ENCODE measurements at regions not wholly inside any gene's neighbourhood (a gene's known extent, or its start where the extent isn't known, plus 50 kb on each side); places are given as distances from the start of the nearest gene placed in this dataset.
"Not testable (repeated sequence)": the region's sequence is repeated elsewhere in the genome, so short reads cannot be mapped to it uniquely, and the experiment has no call there.

GRCh38 chr4:12145106-12145505 lies 716.4 kb upstream of the HS3ST1 start:
- FAIRE-seq (no peak), DNase-seq (ENCODE audit: insufficient read length, low spot score) (no peak)

DNA sequence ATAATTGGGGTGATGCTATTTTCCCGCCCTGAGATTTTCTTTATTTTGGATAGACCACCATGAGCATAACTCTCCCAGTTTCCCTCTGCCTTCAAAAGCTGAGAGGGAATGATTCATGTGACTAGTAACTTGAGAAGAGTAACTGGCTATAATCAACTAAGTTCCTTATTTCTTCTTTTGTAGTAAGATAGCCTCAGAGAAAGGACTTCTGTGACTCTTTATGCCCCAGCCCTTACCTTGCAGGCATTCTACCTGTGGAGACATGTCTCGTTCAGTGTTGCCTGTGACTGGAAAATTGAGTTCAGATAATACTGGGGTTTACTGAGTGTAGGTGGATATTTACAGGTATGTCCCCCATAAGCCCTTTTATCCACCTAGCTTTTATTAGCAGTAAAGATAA lies 715.4 kb upstream of the HS3ST1 start:
- DNase-seq (ENCODE audit: insufficient read length, low spot score) (no peak), FAIRE-seq (no peak)

DNA sequence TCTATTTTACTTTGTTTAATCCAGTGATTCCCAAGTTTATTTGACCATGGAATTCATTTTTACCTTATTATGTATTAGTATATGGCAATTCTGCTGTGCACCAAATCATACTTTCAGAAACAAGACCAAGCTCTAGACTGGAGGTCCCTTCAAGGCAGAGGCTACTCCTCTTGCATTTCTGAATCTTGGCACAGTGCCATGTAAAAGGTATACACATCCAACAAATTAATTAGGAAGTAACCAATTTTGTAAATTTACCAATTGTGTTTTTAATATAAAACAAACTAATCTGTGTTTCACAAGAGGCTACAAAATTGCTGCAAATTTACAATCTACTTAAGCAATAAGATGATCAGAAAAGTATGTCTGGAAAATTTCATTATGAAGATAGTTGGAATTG lies 712.2 kb upstream of the HS3ST1 start:
- no peak for FAIRE-seq

DNA sequence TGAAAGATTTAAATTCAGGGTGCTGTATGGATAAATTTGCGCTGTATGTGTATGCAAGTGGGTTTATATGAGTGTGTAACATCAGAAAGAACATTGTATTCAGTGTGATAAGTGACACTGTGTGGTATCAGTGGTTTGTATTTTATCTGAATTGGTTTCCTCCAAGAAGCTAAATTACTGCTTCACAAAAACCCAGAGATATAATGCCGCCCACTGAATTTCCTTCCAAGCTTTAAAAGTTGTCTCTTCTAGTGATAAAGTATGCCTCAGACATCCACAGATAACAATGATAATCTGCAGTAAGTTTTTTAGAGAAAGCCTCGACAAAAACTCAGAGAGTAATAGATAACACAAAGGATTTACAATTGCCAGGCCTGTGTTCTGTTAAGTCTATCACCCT lies 710.6 kb upstream of the HS3ST1 start:
- FAIRE-seq = no peak
- no peak for DNase-seq (ENCODE audit: insufficient read length, low spot score)

More for the DNA sequence above, 712.2 kb upstream of the HS3ST1 start:
- DNase-seq (ENCODE audit: insufficient read length, low spot score) = no peak

DNA sequence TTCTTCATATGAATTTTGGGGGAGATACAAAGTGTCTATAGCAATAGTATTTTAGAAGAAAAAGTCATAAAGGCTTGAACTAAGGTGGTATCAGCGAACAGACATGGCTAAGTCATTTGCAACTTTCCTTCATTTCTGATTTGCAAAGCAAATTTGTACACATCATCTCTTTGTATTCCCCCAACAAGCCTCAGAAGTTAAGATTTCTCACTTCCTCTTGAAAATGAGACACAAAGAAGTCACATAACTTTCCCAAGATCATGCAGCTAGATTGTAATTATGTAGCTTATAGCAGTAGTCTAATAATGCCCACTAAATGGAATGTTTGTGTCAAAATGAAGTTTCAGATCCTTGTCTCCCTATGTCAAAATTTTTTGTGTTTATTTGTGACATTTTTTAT lies 709.8 kb upstream of the HS3ST1 start:
- FAIRE-seq = no peak
- no peak for DNase-seq (ENCODE audit: insufficient read length, low spot score)

GRCh38 chr4:12137575-12137974 lies 708.9 kb upstream of the HS3ST1 start:
- FAIRE-seq (no peak), DNase-seq (ENCODE audit: insufficient read length, low spot score) (no peak)

- no peak for FAIRE-seq
- no peak for DNase-seq (ENCODE audit: insufficient read length, low spot score)
Observed at GRCh38 chr4:12126474-12126873, 697.8 kb upstream of the HS3ST1 start.

DNA sequence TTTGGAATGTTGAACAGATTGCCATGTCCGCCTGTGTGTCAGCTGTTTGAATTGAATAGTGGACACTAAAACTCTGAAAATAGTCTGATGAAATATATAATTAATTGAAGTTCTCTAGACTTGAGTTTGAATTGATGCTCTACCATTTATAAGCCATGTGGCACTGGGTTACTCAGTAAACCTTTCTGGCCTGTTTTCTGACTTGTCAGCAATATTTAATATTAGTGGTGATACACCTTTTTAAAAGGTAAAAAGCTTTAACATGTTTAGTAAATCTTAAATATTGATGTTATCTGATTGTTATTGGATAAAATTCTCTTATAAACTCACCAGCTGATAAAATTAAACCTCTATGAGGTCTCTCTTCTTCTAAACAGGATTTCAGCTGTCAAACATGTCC lies 695.4 kb upstream of the HS3ST1 start:
- no peak for DNase-seq (ENCODE audit: insufficient read length, low spot score)
- no peak for FAIRE-seq

- no peak for FAIRE-seq
- no peak for DNase-seq (ENCODE audit: insufficient read length, low spot score)
Observed at GRCh38 chr4:12123707-12124106, 695.0 kb upstream of the HS3ST1 start.

DNA sequence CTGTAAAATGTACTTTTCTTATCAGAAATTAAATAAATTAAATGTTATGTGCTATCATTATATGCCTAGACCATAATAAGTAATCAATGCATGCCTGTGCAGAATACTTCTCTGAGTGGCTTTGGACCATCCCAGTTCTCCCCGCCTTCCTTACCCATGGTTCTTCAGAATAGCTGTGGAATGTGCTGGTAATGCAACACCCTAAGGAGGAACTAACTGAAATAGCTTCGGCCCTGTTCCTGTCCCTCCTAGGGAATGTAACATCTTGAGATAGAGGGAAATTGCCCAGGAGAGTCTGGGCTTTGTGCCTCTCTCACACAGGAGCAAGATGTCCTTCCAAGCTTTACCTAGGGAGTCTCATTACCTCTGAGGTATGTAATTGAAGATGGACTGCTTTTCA lies 693.6 kb upstream of the HS3ST1 start:
- no peak for DNase-seq (ENCODE audit: insufficient read length, low spot score)
- FAIRE-seq = no peak

DNA sequence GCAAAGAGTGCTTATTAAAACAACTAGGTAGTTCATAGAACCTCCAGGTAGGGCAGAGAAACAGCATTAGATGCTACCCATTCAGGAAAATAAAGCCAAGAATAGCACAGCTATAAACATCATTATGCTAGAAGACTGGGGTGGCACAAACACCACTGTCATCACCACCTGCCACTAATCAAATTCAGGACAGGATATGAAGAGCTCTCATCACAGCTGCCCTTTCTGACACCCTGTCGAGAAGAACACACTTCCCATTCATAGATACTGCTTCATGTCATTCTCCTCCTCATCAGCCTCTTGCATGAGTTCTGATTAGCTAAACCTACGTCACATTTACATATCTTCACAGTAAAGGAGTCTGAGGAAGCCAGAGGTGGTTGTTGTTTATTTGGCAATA lies 692.3 kb upstream of the HS3ST1 start:
- DNase-seq (ENCODE audit: insufficient read length, low spot score) (no peak), FAIRE-seq (no peak)

DNA sequence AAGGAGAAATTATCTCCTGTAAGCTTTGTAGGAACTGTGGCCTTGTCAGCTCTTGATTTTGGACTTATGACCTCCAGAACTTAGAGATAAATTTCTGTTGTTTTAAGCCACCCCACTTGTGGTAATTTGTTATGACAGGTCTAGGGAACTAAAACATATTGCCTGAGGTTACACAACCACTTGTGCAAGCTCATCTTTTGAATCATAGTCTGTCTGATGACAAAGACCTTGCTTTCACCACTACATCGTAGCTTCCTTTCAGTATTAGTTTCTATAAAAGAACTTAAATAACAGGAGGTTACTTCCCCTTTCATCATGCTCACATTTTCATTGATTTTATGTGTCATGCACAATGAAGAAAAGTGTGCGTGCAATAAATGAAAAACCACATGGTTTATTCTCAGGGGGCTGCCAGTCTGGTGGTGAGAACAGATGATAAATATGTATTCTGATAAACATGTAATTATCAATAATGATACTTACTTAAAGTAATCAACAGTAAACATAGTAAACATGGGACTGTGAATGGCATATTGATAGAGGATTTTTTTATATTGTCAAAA lies 690.0 kb upstream of the HS3ST1 start:
- DNase-seq (ENCODE audit: insufficient read length, low spot score) (no peak), FAIRE-seq (no peak)

- no peak for DNase-seq (ENCODE audit: insufficient read length, low spot score)
- FAIRE-seq = no peak
Observed at GRCh38 chr4:12116009-12116552, 687.4 kb upstream of the HS3ST1 start.

DNA sequence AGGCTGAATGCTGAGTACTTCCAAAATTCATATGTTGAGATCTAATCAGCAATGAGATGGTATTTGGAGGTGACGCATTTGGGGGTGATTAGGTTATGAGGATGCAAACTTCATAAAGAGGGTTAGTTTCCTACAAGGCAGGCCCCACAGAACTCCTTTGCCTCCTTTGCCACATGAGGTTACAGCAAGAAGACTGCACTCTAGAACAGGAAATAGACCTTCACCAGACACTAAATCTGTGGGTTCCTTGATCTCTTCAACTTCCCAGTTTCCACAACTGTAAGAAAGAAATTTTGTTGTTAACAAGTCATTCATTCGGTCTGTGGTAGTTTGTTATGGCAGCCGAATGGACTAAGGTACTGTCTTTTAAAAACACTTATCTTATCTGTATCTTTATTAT lies 681.9 kb upstream of the HS3ST1 start:
- DNase-seq (ENCODE audit: insufficient read length, low spot score) (no peak), FAIRE-seq (no peak)

DNA sequence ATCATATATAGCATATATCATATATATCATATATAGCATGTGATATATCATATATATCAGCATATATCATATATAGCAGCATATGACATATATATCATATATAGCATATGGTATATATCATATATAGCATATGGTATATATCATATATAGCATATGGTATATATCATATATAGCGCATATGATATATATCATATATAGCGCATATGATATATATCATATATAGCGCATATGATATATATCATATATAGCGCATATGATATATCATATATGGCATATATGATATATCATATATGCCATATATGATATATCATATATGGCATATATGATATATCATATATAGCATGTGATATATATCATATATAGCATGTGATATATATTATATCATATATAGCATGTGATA lies 680.4 kb upstream of the HS3ST1 start:
- not testable (repeated sequence) for FAIRE-seq; DNase-seq (ENCODE audit: insufficient read length, low spot score)

DNA sequence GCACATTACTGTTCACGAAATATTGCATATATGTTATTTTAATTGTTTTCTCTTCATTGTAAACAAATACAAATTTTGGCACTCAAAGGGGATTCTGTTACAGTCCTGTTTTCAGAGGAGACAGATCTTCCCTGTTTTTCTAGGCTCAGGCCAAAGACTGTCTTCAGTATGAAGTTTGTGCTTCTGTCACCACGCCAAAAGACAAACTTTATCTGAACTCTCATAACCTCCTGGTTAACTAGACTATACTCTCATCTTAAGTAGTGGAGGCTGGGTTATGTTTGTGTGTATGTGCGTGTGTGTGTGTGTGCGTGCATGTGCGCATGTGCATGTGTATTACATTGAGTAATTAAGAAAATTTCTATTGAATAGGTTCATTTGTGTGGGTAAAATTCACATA lies 676.8 kb upstream of the HS3ST1 start:
- no peak for DNase-seq (ENCODE audit: insufficient read length, low spot score)
- no peak for FAIRE-seq

DNA sequence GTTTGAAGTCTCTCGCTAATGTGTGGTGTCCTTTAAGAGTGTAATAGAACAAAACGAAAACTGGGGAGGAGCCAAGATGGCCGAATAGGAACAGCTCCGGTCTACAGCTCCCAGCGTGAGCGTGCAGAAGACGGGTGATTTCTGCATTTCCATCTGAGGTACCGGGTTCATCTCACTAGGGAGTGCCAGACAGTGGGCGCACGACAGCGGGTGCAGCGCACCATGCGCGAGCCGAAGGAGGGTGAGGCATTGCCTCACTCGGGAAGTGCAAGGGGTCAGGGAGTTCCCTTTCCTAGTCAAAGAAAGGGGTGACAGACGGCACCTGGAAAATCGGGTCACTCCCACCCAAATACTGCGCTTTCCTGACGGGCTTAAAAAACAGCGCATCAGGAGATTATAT lies 661.2 kb upstream of the HS3ST1 start:
- not testable (repeated sequence) for DNase-seq (ENCODE audit: insufficient read length, low spot score); FAIRE-seq

GRCh38 chr4:12084690-12085089 lies 656.0 kb upstream of the HS3ST1 start:
- DNase-seq (ENCODE audit: insufficient read length, low spot score) (no peak), FAIRE-seq (no peak)

- no peak for DNase-seq (ENCODE audit: insufficient read length, low spot score)
- FAIRE-seq = no peak
Observed at GRCh38 chr4:12071316-12071715, 642.6 kb upstream of the HS3ST1 start.

- DNase-seq (ENCODE audit: insufficient read length, low spot score) (no peak), FAIRE-seq (no peak)
Observed at GRCh38 chr4:12053966-12054365, 625.3 kb upstream of the HS3ST1 start.

- FAIRE-seq = no peak
- no peak for DNase-seq (ENCODE audit: insufficient read length, low spot score)
Observed at GRCh38 chr4:12053556-12053955, 624.9 kb upstream of the HS3ST1 start.

DNA sequence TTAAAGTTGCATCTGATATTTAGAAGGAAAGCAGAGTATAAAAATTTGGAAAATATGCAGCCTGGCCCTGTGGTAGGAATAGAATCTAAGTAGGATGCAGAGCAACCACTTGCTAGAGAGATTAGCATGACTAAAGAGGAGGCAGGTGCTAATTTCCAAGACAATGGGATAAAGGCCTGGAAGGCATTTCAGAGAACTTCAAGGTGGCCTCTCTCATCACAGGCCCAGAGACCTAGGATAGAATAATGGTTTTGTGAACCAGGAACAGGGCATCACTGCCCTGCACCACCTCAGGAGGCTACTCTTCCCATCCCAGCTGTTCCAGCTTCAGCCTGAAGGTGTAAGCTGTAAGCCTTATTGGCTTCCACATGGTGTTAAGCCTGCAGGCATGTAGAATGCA lies 621.7 kb upstream of the HS3ST1 start:
- DNase-seq (ENCODE audit: insufficient read length, low spot score) (no peak), FAIRE-seq (no peak)

- FAIRE-seq (no peak), DNase-seq (ENCODE audit: insufficient read length, low spot score) (no peak)
Observed at GRCh38 chr4:12042818-12043217, 614.1 kb upstream of the HS3ST1 start.
